GM23338 (cell line): ENCODE measurements at regions not wholly inside any gene's neighbourhood (a gene's known extent, or its start where the extent isn't known, plus 50 kb on each side); places are given as distances from the start of the nearest gene placed in this dataset.

Experiments used
- ATAC-seq: fragments of 200-7000 bp; cut with Tn5 transposase; 3 replicates; pipeline ENCODE4 v1.9.1; 2020
- DNase-seq: peaks from one replicate; pipeline ENCODE4 v3.0.0-alpha.2; 2015; ENCODE audit warnings: low spot score
- H2AFZ ChIP-seq: fragments of 200-600 bp; sonication (generic); 2 replicates; pipeline ENCODE4 v1.8.0; 2016; ENCODE audit warnings: antibody characterized with exemption, mild to moderate bottlenecking, moderate library complexity
- H3F3A ChIP-seq: fragments of 200-600 bp; sonication (generic); replicated peaks from 2 replicates; pipeline ENCODE4 v1.8.0; 2017; ENCODE audit warnings: antibody characterized with exemption, mixed run types, low read depth
- H3K27ac ChIP-seq: fragments of 200-600 bp; sonication (generic); 2 replicates; pipeline ENCODE4 v1.6.1; 2016; ENCODE audit warnings: low read depth
- H3K27me3 ChIP-seq: fragments of 200-600 bp; sonication (generic); 2 replicates; pipeline ENCODE4 v1.8.0; 2016; ENCODE audit warnings: mild to moderate bottlenecking, mixed run types, moderate library complexity; ENCODE audit not compliant: insufficient read depth
- H3K36me3 ChIP-seq: fragments of 200-600 bp; sonication (generic); 2 replicates; pipeline ENCODE4 v1.8.0; 2016; ENCODE audit warnings: mild to moderate bottlenecking; ENCODE audit not compliant: insufficient read depth
- H3K4me1 ChIP-seq: fragments of 200-600 bp; sonication (generic); 2 replicates; pipeline ENCODE4 v1.8.0; 2016; ENCODE audit warnings: mild to moderate bottlenecking, moderate library complexity; ENCODE audit not compliant: insufficient read depth
- H3K4me2 ChIP-seq: fragments of 200-600 bp; sonication (generic); 2 replicates; pipeline ENCODE4 v1.7.1; 2017; ENCODE audit warnings: mixed run types
- H3K4me3 ChIP-seq: fragments of 200-600 bp; sonication (generic); 2 replicates; pipeline ENCODE4 v1.6.1; 2016; ENCODE audit warnings: mixed run types
- H3K79me2 ChIP-seq: fragments of 200-600 bp; sonication (generic); replicated peaks from 2 replicates; pipeline ENCODE4 v1.8.0; 2017; ENCODE audit warnings: mild to moderate bottlenecking; ENCODE audit not compliant: insufficient read depth
- H3K9me2 ChIP-seq: fragments of 200-600 bp; sonication (generic); 2 replicates; pipeline ENCODE4 v1.8.0; 2017; ENCODE audit not compliant: insufficient read depth
- H4K20me1 ChIP-seq: fragments of 200-600 bp; sonication (generic); replicated peaks from 2 replicates; pipeline ENCODE4 v1.8.0; 2017; ENCODE audit warnings: mild to moderate bottlenecking; ENCODE audit not compliant: insufficient read depth
- H3K27ac Mint-ChIP-seq: 2 replicates; pipeline ENCODE4 v1.8.0; 2020; ENCODE audit warnings: inconsistent platforms, mild to moderate bottlenecking, moderate library complexity, mixed read lengths
- H3K27me3 Mint-ChIP-seq: 3 replicates; pipeline ENCODE4 v1.8.0; 2022; ENCODE audit warnings: low read depth, mild to moderate bottlenecking, moderate library complexity, mixed read lengths, inconsistent platforms; ENCODE audit not compliant: insufficient read depth, poor library complexity
- H3K36me3 Mint-ChIP-seq: 3 replicates; pipeline ENCODE4 v1.8.0; 2021; ENCODE audit warnings: low read depth, mild to moderate bottlenecking, inconsistent platforms, moderate library complexity, mixed read lengths
- H3K4me1 Mint-ChIP-seq: 3 replicates; pipeline ENCODE4 v1.8.0; 2020; ENCODE audit warnings: mild to moderate bottlenecking, inconsistent platforms, mixed read lengths
- H3K4me3 Mint-ChIP-seq: 3 replicates; pipeline ENCODE4 v1.8.0; 2021; ENCODE audit warnings: moderate library complexity, mild to moderate bottlenecking, inconsistent platforms, mixed read lengths
- H3K9me3 Mint-ChIP-seq: 3 replicates; pipeline ENCODE4 v1.8.0; 2020; ENCODE audit warnings: moderate library complexity, mild to moderate bottlenecking, inconsistent platforms, mixed read lengths
- CREB1 ChIP-seq: fragments of 250-450 bp; sonication (Bioruptor Pico); IDR thresholded peaks from 2 replicates; pipeline ENCODE4 v1.5.0; 2020; ENCODE audit warnings: low read depth, mild to moderate bottlenecking, moderate library complexity
- CTCF ChIP-seq, 2 experiments: fragments of 200-600 bp in 1 of 2; sonication (generic) in 1 of 2; conservative IDR thresholded peaks; 2 replicates each; pipeline versions ENCODE4 v1.5.1 to v1.6.1; 2016 to 2017; ENCODE audit warnings: antibody characterized with exemption in 2 of 2, low read depth in 2 of 2, mild to moderate bottlenecking in 2 of 2, moderate library complexity in 1 of 2
- EZH2 ChIP-seq: fragments of 200-600 bp; sonication (generic); IDR thresholded peaks from one replicate; pipeline ENCODE4 v1.8.0; 2017; ENCODE audit warnings: antibody characterized with exemption, mild to moderate bottlenecking, low read depth; ENCODE audit not compliant: unreplicated experiment
- EZH2phosphoT487 ChIP-seq: fragments of 200-600 bp; sonication (generic); IDR thresholded peaks from one replicate; pipeline ENCODE4 v1.8.1; 2018; ENCODE audit warnings: antibody characterized with exemption; ENCODE audit not compliant: unreplicated experiment
- JUNB ChIP-seq: IDR thresholded peaks from one replicate; pipeline ENCODE4 v1.6.1; 2016; ENCODE audit warnings: antibody characterized with exemption; ENCODE audit not compliant: unreplicated experiment
- NANOG ChIP-seq: IDR thresholded peaks from 2 replicates; pipeline ENCODE4 v1.6.1; 2016; ENCODE audit warnings: antibody characterized with exemption, borderline replicate concordance
- POLR2AphosphoS5 ChIP-seq: IDR thresholded peaks from 2 replicates; pipeline ENCODE4 v1.6.1; 2016; ENCODE audit warnings: antibody characterized with exemption, low read depth
- REST ChIP-seq: IDR thresholded peaks from one replicate; pipeline ENCODE4 v1.6.1; 2018; ENCODE audit warnings: antibody characterized with exemption; ENCODE audit not compliant: unreplicated experiment
- STAT1 ChIP-seq: IDR thresholded peaks from one replicate; pipeline ENCODE4 v1.6.1; 2016; ENCODE audit warnings: antibody characterized with exemption; ENCODE audit not compliant: unreplicated experiment
- ZNF114 ChIP-seq: fragments of 250-450 bp; sonication (Bioruptor Pico); IDR thresholded peaks from 2 replicates; pipeline ENCODE4 v1.5.0; 2020; ENCODE audit warnings: mild to moderate bottlenecking, moderate library complexity
- ZNF331 ChIP-seq: fragments of 250-450 bp; sonication (Bioruptor Pico); IDR thresholded peaks from 2 replicates; pipeline ENCODE4 v1.5.0; 2020; ENCODE audit warnings: low read depth, mild to moderate bottlenecking, moderate library complexity
- ZNF462 ChIP-seq: fragments of 250-450 bp; sonication (Bioruptor Pico); IDR thresholded peaks from 2 replicates; pipeline ENCODE4 v1.5.0; 2020; ENCODE audit warnings: mild to moderate bottlenecking, moderate library complexity

- TF ChIP-seq REST (no peak), CTCF (conservative IDR thresholded peaks at IDR 0.05; ENCODE audit: low read depth in 2 of 2) (no peak), CREB1 (CRISPR knock-in tag) (no peak), STAT1 (no peak), EZH2phosphoT487 (no peak), ZNF114 (CRISPR knock-in tag) (no peak), POLR2AphosphoS5 (no peak)
Measured at GRCh38 chr3:110246796-110247376, 824.7 kb upstream of the NECTIN3 start (continued).

- no peaks in the 10 kb centered on the region for H3K9me3 Mint-ChIP-seq
- Histone ChIP-seq H3K9me2 (no peaks in the 10 kb centered on the region), H3K27ac (no peak overlapping the region), H2AFZ (no peak overlapping the region), H3K4me3 (no peak overlapping the region), H4K20me1 (no peaks in the 10 kb centered on the region), H3K36me3 (no peaks in the 10 kb centered on the region), H3K27me3 (no peaks in the 10 kb centered on the region), H3F3A (no peaks in the 10 kb centered on the region), H3K4me1 (no peaks in the 10 kb centered on the region), H3K4me2 (no peak overlapping the region), H3K79me2 (no peaks in the 10 kb centered on the region)
- H3K4me3 Mint-ChIP-seq = no peak overlapping the region
- no peaks in the 10 kb centered on the region for H3K4me1 Mint-ChIP-seq
- H3K36me3 Mint-ChIP-seq = no peaks in the 10 kb centered on the region
- peaks cover 3% of the 10 kb centered on the region for H3K27me3 Mint-ChIP-seq
- ATAC-seq (no peak), DNase-seq (no peak)
- H3K27ac Mint-ChIP-seq = no peak overlapping the region
- TF ChIP-seq CTCF (conservative IDR thresholded peaks at IDR 0.05; ENCODE audit: low read depth in 2 of 2) (no peak), STAT1 (no peak), NANOG (no peak), JUNB (no peak), POLR2AphosphoS5 (no peak), ZNF462 (CRISPR knock-in tag) (no peak), EZH2 (no peak), ZNF331 (no peak)
Measured at GRCh38 chr3:110248666-110249065, 823.0 kb upstream of the NECTIN3 start.
